Stimulated activated CD4-positive, alpha-beta T cell treated with anti-CD3 and anti-CD28 coated beads, Interleukin-15, amount 100 ng/mL, for 48 hours (primary cell): ENCODE measurements at regions not wholly inside any gene's neighbourhood (a gene's known extent, or its start where the extent isn't known, plus 50 kb on each side); places are given as distances from the start of the nearest gene placed in this dataset.
"Not testable (repeated sequence)": the region's sequence is repeated elsewhere in the genome, so short reads cannot be mapped to it uniquely, and the experiment has no call there.

Experiments
- DNase-seq, 2 donors: peaks; one replicate each; pipeline ENCODE4 v3.0.0-alpha.2; 2020; ENCODE audit warnings: low read depth in 2 of 2

DNA sequence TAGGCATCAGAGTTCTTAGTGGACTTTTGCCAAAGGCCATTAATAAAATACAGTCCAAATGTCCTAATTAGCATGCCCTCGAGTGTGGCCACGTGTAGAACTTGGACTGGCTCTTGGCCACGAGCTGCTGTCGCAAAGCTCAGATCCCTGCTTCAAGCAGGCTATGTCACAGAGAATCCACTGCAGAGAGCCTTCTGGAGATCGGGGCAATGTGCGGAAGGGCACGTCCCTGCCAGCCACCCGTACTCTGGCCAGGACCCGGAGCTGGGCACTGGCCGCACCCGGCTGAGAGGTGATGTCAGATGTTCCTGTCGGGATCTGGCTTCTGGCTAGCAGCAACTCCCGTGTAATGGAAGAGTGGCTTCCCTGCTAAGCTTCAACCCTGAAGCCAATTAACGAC is 432.7 kb upstream of the ID2 start:
- no peak for DNase-seq

DNA sequence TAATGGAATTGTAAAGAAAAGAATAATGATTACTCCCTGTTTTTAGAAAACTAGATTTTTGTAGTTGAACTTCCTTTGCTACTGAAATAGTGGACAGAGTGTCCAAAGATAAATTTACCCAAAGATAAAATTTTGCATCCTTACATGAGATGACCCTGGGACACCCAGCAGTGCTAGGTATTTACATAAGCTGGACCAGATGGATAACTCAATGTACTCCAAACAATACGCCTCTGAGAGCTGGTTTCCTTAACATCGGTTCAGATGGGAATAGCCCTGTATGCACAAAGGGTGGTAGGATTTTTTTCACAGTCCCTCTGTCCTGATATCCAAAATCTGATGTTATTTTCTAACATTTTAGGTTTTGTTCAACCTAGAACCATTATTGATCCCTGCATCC is 432.1 kb upstream of the ID2 start:
- DNase-seq = no peak

DNA sequence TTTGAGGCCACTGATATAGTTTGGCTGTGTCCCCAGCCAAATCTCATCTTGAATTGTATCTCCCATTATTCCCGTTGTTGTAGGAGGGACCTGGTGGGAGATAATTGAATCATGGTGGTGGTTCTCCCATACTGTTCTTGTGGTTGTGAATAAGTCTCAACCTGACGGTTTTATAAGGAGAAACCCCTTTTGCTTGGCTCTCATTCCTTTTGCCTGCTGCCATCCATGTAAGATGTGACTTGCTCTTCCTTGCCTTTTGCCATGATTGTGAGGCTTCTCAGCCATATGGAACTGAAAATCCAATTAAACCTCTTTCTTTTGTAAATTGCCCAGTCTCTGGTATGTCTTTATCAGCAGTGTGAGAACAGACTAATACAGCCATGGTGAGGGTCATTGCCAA is 431.6 kb upstream of the ID2 start:
- DNase-seq = not testable (repeated sequence)

DNA sequence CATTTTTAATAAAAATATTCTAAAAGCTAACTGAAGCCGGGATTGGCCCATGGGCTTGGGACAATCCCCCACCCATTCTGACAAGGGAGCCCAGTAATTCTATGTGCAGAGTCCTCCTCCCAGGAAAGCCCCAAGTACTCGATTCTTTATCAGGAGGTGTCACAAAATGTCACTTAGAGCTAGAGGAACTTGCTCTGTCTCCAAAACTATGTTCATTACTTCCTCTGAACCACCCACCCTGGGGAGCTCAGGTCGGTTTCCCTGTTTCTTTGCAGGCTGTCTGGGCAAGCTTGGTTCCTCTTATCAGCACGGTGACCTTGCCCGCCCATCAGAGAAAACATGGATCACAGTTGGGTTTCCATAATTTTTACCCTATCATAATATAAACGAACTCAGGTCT is 430.6 kb upstream of the ID2 start:
- DNase-seq = no peak

DNA sequence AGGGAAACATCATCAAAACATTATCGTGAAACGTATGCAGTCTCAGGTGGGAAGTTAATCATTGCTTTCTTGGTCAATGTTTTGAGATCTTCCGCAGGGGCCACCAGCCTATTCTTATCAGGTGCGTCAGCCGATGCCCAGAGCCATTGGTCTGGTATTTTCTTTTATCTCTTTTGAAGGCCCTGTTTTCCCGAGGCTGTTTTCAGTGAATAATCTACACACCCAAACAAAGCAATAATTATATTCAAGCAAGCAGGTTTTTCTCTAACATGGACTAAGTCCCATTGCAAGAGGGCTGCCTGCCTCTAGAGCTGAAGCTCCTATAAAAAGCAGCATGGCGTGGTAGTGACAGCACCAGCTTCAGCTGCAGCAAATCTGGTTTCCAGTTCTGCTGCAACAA is 430.0 kb upstream of the ID2 start:
- no peak for DNase-seq

DNA sequence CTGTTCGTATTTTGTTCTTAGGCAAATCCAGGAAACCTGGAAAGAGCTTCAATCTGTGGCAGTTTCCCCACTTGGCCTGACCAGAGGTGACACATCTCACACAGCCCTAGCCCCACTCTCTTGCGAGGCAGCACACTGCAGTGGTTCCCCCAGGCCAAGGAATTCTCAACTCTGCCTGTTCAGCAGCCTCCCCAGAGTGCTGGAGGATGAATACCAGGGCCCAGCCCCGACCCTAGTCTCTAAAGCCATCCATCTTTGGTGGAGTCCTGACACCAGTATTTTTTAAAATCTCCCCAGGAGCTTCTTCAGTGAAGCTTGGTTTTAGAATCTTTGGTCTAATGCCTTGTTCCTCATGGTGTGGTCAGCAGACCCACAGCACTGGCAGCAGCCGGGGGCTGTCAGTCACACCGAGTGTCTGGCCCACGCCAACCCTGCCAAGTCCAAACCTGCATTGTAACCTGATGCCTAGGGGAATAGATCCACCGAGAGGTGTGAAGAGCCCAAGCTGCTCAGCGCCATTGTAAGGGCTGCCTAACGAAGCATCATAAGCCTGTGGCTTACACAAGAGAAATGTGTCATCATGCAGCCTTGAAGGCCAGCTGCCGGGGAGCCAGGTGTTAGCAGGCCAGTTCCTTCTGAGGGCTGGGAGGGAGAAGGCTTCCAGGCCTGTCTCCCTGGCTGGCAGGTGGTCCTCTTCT is 428.7 kb upstream of the ID2 start:
- no peak for DNase-seq

DNA sequence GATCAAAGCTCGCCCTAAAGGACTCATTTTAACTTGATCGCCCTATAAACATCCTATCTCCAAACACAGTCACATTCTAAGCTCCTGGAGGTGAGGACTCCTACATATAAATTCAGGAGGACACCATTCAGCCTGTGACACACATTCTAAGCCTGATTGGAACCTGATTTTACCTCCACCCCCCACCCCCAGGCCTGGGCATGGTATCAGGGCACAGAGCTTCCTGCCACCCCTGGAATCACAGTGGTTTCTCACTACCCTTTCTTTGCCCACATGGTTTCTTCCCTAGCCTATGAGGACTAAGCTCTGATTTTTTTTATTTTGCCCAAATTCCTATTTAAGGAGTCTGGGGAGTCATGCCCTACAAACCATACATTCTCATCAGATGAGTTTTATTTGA is 428.1 kb upstream of the ID2 start:
- DNase-seq = no peak

DNA sequence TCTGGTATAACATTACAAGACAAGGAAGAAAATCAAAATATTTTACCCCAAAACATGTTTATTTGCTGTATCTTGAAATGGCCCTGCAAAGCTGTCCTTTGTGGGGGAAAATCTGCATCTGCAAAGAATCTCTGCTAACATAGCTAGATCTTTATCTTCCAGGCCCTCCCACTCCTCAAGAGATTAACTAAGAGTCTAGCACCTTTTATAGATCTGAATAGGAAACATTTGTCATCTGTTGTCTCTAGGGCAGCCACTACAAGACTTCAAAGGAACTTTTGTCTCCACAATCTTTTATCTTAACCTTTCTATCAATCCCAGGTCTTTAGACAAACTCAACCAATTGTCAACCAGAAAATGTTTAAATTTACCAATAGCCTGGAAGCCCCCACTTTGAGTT is 427.6 kb upstream of the ID2 start:
- DNase-seq = not testable (repeated sequence)

DNA sequence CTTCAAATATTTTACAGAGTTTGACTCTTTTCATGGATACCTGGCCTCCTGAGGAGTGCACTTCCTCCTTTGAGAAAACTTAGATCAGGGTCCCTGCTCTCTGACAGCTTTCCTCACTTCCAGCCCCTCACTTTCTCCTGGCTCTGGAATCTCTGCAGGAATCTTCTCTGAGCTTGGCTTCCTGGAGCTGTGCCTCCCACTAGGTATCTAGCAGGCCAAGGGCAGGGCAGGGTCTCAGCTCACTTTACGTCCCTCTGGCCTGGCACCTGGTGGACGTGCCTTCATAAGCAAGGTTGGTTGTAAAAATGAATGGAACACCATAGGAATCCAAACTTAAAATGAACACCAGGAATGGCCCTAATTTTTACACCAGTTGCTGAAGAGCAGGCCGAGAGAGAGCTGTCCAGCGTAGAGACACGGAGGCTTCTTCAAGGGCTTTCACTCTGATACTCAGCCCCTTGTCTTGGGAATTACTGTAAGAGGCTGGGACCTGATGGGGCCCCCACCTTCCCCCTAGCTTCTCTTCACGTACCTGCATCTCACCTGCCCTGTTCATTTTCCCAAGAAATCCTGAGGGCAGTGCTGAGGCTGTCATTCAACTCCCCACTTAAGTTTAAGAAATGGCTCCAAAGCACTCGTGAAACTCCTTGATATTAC is 426.9 kb upstream of the ID2 start:
- no peak for DNase-seq

DNA sequence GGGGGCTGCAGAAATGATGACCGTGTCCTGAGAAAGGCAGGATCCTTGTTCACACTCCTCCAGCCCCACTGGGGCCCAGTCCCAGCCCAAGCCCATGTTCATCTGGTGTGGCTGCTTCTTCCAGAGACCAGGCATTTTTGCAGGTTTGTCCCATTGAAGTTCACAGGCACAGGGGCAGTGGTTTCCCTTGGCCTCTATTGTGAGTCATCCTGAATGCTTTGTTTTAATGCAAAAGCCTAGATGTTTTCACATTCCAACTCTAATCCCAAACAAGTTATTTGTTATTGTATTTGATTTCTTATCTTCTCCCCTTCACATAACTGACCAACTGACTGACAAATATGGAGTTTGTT is 426.4 kb upstream of the ID2 start:
- no peak for DNase-seq

DNA sequence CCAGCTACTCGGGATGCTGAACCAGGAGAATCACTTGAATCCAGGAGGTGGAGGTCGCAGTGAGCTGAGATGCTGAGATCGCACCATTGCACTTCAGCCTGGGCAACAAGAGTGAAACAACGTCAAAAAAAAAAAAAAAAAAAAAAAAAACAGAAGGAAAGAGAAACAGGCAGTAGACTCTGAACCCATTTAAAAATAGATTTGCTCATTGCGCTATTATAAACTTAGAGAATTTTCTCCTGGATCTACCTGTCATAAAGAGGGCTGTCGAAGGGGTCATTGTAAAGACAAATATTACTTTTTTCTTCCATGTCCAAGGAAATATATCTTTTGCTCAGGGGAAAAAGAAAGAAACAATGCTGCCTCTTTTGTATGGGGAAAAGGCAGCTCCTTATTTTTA is 425.0 kb upstream of the ID2 start:
- no peak for DNase-seq

DNA sequence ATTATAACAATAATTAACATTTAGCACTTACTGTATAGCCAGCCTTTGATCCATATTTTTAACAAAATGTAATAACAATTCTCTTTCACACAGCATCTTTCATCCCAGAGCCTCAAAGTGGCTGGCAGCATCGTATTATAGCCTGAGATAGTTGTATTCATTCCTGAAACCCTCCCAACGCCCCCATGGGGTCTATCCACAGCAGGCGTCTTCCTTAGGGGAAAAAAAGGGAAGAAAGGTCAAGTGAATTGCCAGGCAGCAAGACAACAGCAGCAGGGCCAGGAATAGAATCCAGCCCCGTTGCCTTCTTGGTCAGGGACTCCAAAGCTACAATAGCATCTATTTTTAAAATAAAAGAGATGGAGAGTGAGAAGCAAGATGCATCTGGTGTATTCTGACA is 424.4 kb upstream of the ID2 start:
- DNase-seq = no peak

DNA sequence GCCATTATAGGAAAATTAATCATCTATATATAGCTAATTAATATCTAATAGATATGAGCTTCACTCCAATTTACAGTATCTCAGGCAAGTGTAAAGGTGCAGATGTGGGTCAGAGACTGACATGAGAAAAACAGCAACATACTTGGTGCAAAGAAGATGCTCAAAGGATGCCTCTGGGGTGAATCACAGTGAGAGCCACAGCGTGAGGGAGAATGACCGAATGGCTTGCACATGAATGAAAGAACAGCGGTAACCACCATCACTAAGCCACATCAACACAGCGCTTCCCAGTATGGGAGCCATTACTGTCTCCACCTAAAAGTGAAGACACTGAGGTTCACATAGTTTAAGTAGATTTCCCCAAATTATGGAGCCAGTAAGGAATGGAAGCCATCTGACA is 423.4 kb upstream of the ID2 start:
- DNase-seq = no peak

DNA sequence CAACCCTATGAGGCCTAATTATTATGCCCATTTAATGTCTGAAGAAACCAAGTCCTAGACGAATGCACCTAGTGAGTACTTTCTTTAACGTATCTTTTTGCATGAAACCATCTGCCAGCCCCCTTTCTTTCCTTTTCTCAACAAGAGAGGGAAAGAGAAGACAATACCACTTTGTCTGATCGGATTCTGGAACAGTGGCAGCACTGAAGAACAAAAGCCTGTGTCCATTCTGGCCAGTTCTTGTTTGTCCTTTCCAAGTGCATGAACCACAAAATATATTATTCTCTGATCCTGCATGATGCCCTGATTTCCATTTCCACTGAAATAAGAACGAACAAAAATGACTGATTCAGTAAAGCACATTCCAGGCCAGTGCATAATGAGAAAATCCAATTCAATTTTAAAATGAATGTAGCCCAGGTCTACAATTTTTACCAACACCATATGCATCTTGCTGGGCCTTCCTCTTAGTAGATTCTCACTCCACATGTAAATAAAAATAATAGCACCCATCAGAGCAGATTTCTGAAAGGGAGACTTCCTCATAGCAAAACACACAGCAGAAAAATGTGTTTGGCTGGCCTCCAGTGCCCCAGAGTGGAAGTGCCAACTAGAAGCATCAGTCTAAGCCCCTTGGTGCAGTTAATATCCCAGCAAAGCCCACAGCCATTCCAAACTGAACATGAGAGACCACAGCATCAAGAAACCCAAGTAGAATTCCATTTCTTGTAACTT is 422.6 kb upstream of the ID2 start:
- DNase-seq = no peak

DNA sequence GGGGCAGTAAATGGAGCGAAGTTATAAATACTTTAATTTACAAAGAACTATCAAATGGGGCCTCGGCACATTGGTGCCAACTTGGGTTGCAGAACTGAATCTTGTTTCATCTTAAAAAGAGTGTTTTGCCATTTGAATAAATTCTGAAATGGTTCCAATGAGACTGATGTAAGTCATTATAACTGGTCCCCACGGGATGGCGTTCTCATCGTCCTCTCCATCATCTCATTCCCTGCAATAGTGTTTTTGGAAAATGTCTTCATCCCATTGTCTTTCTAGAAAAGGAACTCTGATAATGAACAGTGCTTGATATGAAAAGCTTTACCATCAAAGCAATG is 422.0 kb upstream of the ID2 start:
- no peak for DNase-seq

DNA sequence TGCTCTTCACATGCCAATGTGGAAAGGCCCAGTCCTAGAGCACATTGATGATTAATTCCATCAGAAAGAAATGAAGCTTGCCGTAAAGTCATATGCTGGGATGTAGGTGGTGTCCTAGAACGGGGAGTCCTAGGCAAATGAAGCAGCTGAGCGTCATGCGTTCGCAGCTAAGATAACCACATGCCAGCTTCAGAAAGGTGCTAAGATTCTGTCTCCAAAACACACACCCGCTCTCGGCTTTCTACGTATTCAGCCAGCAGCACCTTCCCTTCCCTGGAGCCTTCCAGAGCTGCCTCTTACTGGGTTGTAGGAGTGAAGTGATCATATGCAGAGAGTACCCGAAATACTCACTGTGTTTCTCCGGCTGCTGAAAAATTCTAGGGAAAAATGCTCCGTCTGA is 421.6 kb upstream of the ID2 start:
- no peak for DNase-seq

DNA sequence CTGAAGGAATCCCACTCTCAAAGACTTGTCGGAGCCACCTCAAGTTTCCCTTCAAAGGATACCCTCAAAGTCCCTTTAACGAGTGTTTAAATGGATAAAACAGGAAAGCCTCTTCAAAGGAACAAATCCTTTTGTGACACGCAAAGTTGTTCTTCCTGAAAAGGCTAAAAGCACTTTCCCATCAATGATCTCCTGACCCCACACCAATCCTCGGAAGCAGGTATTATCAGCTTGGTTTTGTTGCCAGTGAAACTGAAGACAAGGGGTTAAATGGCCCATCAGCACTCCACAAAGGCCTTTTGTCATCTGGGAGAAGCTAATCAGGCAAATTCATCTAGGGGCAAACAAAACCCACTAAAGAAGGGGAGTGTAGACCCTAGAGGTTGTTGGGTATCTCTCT is 418.0 kb upstream of the ID2 start:
- no peak for DNase-seq

DNA sequence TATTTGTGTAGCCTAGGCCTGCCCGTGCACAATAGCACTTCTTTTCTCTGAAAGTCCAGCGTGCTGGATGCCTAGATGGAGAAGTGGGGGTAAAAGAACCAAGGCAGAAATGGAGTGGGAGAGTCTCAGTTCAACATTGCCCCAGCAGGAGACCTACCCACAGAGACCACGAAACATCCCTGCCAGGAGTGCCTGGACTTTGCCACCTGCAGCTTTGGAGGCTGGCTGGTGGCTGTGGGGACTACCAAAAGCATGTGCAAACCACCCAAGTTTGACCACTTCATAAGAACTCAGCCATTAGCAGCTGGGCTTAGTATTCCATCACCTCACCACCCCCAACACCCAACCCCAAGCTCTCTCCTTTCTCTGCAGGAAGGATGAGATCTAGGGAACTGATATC is 416.9 kb upstream of the ID2 start:
- no peak for DNase-seq

DNA sequence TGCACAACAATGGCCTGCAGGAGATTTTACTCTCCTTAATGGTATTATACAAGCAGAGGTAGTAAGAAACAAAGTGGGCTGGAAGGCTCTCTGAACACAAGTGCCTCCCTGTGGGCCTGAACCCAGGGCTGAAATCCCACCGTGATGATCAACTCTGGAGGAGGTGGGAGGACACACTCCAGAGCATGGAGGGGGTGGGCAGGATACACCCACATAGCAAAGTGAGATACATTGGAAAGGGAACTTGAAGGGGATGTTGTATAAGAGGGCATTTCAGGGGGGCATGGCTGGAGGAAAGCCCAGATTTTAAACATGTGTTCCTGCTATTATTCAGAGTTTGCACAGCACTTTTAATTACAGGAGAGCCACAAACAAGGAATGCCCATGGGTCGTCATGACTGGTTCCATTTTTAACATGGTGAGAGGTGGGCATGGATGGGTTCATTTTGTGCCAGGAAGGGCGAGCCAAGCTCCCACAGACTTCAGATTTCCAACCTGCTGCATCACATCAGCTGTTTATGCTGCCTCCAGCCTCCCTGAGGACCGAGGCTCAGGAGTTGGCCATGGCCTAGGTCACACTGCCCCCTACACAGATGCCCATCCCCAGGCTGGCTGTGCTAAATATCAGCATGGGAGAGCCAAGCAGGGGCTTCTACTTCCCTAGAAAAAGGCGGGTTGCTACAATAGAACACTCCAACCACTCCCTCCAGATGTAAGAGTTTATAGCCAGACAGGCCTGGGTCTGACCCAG is 416.2 kb upstream of the ID2 start:
- DNase-seq = no peak

DNA sequence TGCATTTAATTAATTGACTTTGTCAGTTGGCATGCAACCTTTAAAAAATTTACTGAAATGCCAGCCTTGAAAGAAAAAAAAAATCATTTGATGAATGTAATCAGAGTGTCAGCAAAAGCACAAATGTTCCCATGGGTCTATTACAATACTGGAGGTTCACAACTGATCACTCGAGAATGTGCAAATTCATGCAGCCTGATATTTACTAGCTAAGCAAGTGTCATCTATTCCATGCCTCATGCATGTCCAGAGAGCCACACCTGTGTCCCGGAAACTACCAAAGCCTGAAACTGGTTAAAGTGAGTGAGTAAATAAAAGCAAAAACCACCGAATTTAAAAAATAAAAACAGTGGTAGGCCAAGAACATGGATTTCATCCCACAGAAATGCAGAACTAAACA is 415.3 kb upstream of the ID2 start:
- DNase-seq = no peak

DNA sequence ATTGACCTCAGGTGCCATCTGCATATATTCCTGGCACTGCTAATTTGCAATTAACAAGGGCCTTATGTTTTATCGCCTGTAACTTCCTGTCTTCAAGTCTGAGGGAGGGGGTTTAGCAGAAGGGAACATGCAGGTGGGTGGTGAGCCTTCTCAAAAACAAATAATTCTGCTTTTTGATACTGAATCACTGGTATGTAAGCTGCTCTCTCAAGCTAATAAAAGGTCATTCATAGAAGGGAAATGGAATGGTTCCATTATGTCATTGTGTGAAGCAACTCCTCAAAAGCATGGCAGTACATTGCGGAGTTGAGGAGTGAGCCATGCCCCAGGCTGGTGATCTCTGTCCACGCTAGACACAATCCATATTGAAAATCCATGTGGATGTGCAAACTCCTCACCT is 414.8 kb upstream of the ID2 start:
- no peak for DNase-seq

DNA sequence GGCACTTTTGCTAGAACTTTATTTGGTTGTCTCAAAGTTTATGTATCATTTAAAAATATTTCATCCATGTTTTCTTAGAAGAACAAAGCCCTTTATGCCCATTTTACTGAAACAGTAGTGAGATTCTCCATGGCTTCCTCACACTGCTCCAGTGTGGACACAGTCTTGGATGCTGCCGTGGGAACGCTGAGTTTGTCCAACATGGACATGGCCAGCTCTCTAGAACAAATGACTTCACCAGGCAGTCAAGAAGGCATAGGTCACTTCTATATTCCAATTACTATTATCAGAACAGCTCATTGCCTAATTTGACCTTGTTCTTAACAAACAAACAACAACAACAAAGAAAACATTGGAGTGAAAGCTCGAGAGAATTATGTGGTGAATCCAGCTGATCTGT is 414.1 kb upstream of the ID2 start:
- DNase-seq = no peak
